H9 (cell line): ENCODE measurements at regions not wholly inside any gene's neighbourhood (a gene's known extent, or its start where the extent isn't known, plus 50 kb on each side); places are given as distances from the start of the nearest gene placed in this dataset.

Experiments
- DNase-seq: peaks from one replicate; pipeline ENCODE4 v3.0.0-alpha.2; 2017
- H2AFZ ChIP-seq: one replicate; pipeline ENCODE4 v1.6.1; 2013; ENCODE audit warnings: mild to moderate bottlenecking, low read length, control low read depth, moderate library complexity
- H2AK5ac ChIP-seq: 2 replicates; pipeline ENCODE4 v1.6.1; 2013; ENCODE audit warnings: low read length, control low read depth, mixed read lengths; ENCODE audit not compliant: insufficient read length
- H2BK120ac ChIP-seq: one replicate; pipeline ENCODE4 v1.6.1; 2013; ENCODE audit warnings: low read depth, mild to moderate bottlenecking, low read length, control low read depth, inconsistent platforms; ENCODE audit not compliant: poor library complexity, severe bottlenecking
- H2BK12ac ChIP-seq: 2 replicates; pipeline ENCODE4 v1.6.1; 2013; ENCODE audit warnings: low read length, control low read depth, mixed read lengths, low read depth; ENCODE audit not compliant: insufficient read length
- H2BK15ac ChIP-seq: 2 replicates; pipeline ENCODE4 v1.6.1; 2013; ENCODE audit warnings: low read depth, low read length, control low read depth
- H2BK20ac ChIP-seq: one replicate; pipeline ENCODE4 v1.6.1; 2013; ENCODE audit warnings: low read depth, mild to moderate bottlenecking, low read length, control low read depth, inconsistent platforms; ENCODE audit not compliant: poor library complexity, severe bottlenecking
- H2BK5ac ChIP-seq: 2 replicates; pipeline ENCODE4 v1.6.1; 2013; ENCODE audit warnings: low read length, control low read depth, mixed read lengths; ENCODE audit not compliant: insufficient read length
- H3K14ac ChIP-seq: 2 replicates; pipeline ENCODE4 v1.6.1; 2013; ENCODE audit warnings: low read length, control low read depth; ENCODE audit not compliant: insufficient read depth
- H3K18ac ChIP-seq: 2 replicates; pipeline ENCODE4 v1.6.1; 2013; ENCODE audit warnings: low read depth, mild to moderate bottlenecking, mixed read lengths, low read length, control low read depth; ENCODE audit not compliant: insufficient read length
- H3K23ac ChIP-seq: 2 replicates; pipeline ENCODE4 v1.6.1; 2013; ENCODE audit warnings: low read length, control low read depth, mixed read lengths, low read depth; ENCODE audit not compliant: insufficient read length
- H3K23me2 ChIP-seq: 2 replicates; pipeline ENCODE4 v1.6.1; 2013; ENCODE audit warnings: low read depth, mild to moderate bottlenecking, mixed read lengths, low read length, control low read depth; ENCODE audit not compliant: insufficient read length, poor library complexity, severe bottlenecking
- H3K27ac ChIP-seq: 2 replicates; pipeline ENCODE4 v1.5.1; 2013; ENCODE audit warnings: low read length, control low read depth, mixed read lengths, low read depth; ENCODE audit not compliant: insufficient read length
- H3K27me3 ChIP-seq: 2 replicates; pipeline ENCODE4 v1.6.1; 2013; ENCODE audit warnings: low read length, control low read depth, inconsistent platforms; ENCODE audit not compliant: insufficient read depth
- H3K4ac ChIP-seq: 2 replicates; pipeline ENCODE4 v1.6.1; 2013; ENCODE audit warnings: low read depth, mild to moderate bottlenecking, control low read depth, inconsistent platforms, low read length, moderate library complexity
- H3K4me1 ChIP-seq: 2 replicates; pipeline ENCODE4 v1.6.1; 2013; ENCODE audit warnings: low read length, control low read depth, inconsistent platforms; ENCODE audit not compliant: insufficient read depth
- H3K4me2 ChIP-seq: 2 replicates; pipeline ENCODE4 v1.6.1; 2013; ENCODE audit warnings: low read length, control low read depth, mixed read lengths; ENCODE audit not compliant: insufficient read length, insufficient read depth
- H3K56ac ChIP-seq: 2 replicates; pipeline ENCODE4 v1.6.1; 2013; ENCODE audit warnings: low read depth, mild to moderate bottlenecking, mixed read lengths, low read length, control low read depth; ENCODE audit not compliant: insufficient read length
- H3K79me1 ChIP-seq: 2 replicates; pipeline ENCODE4 v1.6.1; 2013; ENCODE audit warnings: low read depth, mild to moderate bottlenecking, moderate library complexity, low read length, control low read depth, inconsistent platforms; ENCODE audit not compliant: insufficient read depth, poor library complexity, severe bottlenecking
- H3K79me2 ChIP-seq: 2 replicates; pipeline ENCODE4 v1.6.1; 2013; ENCODE audit warnings: low read length, control low read depth, inconsistent platforms; ENCODE audit not compliant: insufficient read depth
- H3K9ac ChIP-seq: 2 replicates; pipeline ENCODE4 v1.6.1; 2013; ENCODE audit warnings: low read length, control low read depth, mixed read lengths; ENCODE audit not compliant: insufficient read length; ENCODE audit errors: extremely low read depth
- H3K9me3 ChIP-seq: one replicate; pipeline ENCODE4 v1.6.1; 2013; ENCODE audit warnings: low read depth, low read length, inconsistent platforms; ENCODE audit not compliant: control insufficient read depth
- H3T11ph ChIP-seq: one replicate; pipeline ENCODE4 v1.6.1; 2013; ENCODE audit warnings: mild to moderate bottlenecking, low read length, control low read depth, inconsistent platforms
- H4K20me1 ChIP-seq: one replicate; pipeline ENCODE4 v1.6.1; 2013; ENCODE audit not compliant: control insufficient read depth, insufficient read length, insufficient read depth
- H4K5ac ChIP-seq: 2 replicates; pipeline ENCODE4 v1.6.1; 2013; ENCODE audit warnings: low read depth, mild to moderate bottlenecking, mixed read lengths, low read length, control low read depth; ENCODE audit not compliant: insufficient read length
- H4K8ac ChIP-seq: replicated peaks from 2 replicates; pipeline ENCODE4 v1.6.1; 2013; ENCODE audit warnings: low read length, control low read depth, mixed read lengths, low read depth; ENCODE audit not compliant: insufficient read length
- H4K91ac ChIP-seq: 2 replicates; pipeline ENCODE4 v1.6.1; 2013; ENCODE audit warnings: low read depth, mild to moderate bottlenecking, moderate library complexity, mixed read lengths, low read length, control low read depth; ENCODE audit not compliant: insufficient read length
- H3K27ac Mint-ChIP-seq, 3 experiments: 2 replicates in 2 of 3; 3 replicates in 1 of 3; pipeline ENCODE4 v1.8.0; 2020 to 2021; ENCODE audit warnings: mixed read lengths in 3 of 3, mild to moderate bottlenecking in 1 of 3, moderate library complexity in 1 of 3
- H3K27me3 Mint-ChIP-seq: 2 replicates; pipeline ENCODE4 v1.8.0; 2021; ENCODE audit warnings: low read depth, mild to moderate bottlenecking, moderate library complexity, mixed read lengths
- H3K36me3 Mint-ChIP-seq, 3 experiments: 2 replicates in 2 of 3; 3 replicates in 1 of 3; pipeline ENCODE4 v1.8.0; 2020 to 2021; ENCODE audit warnings: low read depth in 3 of 3, mixed read lengths in 3 of 3; ENCODE audit not compliant: insufficient read depth in 1 of 3
- H3K4me1 Mint-ChIP-seq, 2 experiments: 2 replicates each; pipeline ENCODE4 v1.8.0; 2020; ENCODE audit warnings: mixed read lengths in 2 of 2
- H3K4me3 Mint-ChIP-seq, 2 experiments: 2 replicates in 1 of 2; 3 replicates in 1 of 2; pipeline ENCODE4 v1.8.0; 2020 to 2021; ENCODE audit warnings: mild to moderate bottlenecking in 2 of 2, mixed read lengths in 2 of 2, moderate library complexity in 1 of 2
- H3K9me3 Mint-ChIP-seq, 2 experiments: 2 replicates in 1 of 2; 3 replicates in 1 of 2; pipeline ENCODE4 v1.8.0; 2020; ENCODE audit warnings: mild to moderate bottlenecking in 2 of 2, mixed read lengths in 2 of 2, moderate library complexity in 1 of 2
- WGBS: extraction: QIAGEN DNeasy Blood & Tissue Kit; methylation state at CpG from one replicate; pipeline ENCODE4 v1.1.7; 2013; ENCODE audit warnings: missing lambda C conversion rate, low lambda C conversion rate, mixed read lengths; ENCODE audit not compliant: insufficient read length; ENCODE audit errors: extremely low coverage; 5-methylcytosine and 5-hydroxymethylcytosine counted together
- TF ChIP-seq, protein P1 (sequence below): fragments of 200-600 bp; sonication (generic); conservative IDR thresholded peaks from 3 replicates; pipeline ENCODE4 v1.8.0; 2021; ENCODE audit warnings: antibody characterized with exemption, mild to moderate bottlenecking

DNA sequence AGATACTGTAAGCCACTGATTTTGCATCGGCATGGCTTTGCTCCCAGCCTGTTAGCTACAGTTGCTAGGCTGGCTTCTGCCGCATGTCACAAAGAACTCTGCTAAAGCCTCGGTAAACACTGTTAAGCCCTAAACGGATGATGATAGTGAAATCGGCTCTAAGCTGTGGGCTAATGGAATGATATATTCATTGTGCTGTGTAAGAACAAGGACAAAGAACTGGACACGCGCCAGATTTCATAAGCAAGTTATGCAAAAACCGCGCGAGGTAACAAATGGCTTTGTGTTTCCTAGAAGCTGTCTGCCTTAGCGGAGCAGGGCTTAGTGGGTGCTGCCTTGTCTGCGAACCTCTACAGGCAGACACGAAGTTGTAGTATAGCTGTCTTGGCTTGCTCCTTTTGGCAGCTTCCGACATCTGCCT, 331.3 kb upstream of the COBL start:
- Mint-ChIP-seq H3K4me1 (peaks cover 11 to 16% of the 10 kb centered on the region in 2 experiments), H3K27me3 (peaks cover 3% of the 10 kb centered on the region), H3K27ac (no peak overlapping the region), H3K4me3 (no peak overlapping the region), H3K9me3 (peaks cover 0 to 3% of the 10 kb centered on the region in 2 experiments; a peak in 1 of 5 replicates), H3K36me3 (peaks cover 0 to 6% (median 0%) of the 10 kb centered on the region in 3 experiments; a peak in 2 of 7 replicates)
- no peak overlapping the region for H3K18ac ChIP-seq
- H3K27me3 ChIP-seq: no peaks in the 10 kb centered on the region
- no peaks in the 10 kb centered on the region for H3K9me3 ChIP-seq
- no peak for DNase-seq
- H4K91ac ChIP-seq: no peak overlapping the region
- H3K56ac ChIP-seq: no peak overlapping the region
- H3K4ac ChIP-seq: no peak overlapping the region
- H3T11ph ChIP-seq: no peak overlapping the region
- H3K23ac ChIP-seq: no peak overlapping the region
- H3K23me2 ChIP-seq: no peaks in the 10 kb centered on the region
- H3K4me2 ChIP-seq: no peak overlapping the region
- TF ChIP-seq, protein P1, sequence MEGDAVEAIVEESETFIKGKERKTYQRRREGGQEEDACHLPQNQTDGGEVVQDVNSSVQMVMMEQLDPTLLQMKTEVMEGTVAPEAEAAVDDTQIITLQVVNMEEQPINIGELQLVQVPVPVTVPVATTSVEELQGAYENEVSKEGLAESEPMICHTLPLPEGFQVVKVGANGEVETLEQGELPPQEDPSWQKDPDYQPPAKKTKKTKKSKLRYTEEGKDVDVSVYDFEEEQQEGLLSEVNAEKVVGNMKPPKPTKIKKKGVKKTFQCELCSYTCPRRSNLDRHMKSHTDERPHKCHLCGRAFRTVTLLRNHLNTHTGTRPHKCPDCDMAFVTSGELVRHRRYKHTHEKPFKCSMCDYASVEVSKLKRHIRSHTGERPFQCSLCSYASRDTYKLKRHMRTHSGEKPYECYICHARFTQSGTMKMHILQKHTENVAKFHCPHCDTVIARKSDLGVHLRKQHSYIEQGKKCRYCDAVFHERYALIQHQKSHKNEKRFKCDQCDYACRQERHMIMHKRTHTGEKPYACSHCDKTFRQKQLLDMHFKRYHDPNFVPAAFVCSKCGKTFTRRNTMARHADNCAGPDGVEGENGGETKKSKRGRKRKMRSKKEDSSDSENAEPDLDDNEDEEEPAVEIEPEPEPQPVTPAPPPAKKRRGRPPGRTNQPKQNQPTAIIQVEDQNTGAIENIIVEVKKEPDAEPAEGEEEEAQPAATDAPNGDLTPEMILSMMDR: no peak
- H3K14ac ChIP-seq: no peak overlapping the region
- no peaks in the 10 kb centered on the region for H3K79me2 ChIP-seq
- no peak overlapping the region for H3K9ac ChIP-seq
- no peaks in the 10 kb centered on the region for H3K4me1 ChIP-seq
- no peak overlapping the region for H2BK20ac ChIP-seq
- WGBS: no CpG with 5 or more reads among the region's 14 CpGs
- no peak overlapping the region for H2BK12ac ChIP-seq
- H4K5ac ChIP-seq: no peak overlapping the region
- no peak overlapping the region for H3K27ac ChIP-seq
- H2AFZ ChIP-seq: no peak overlapping the region
- H3K79me1 ChIP-seq: no peaks in the 10 kb centered on the region
- no peak overlapping the region for H2BK5ac ChIP-seq
- no peak overlapping the region for H4K8ac ChIP-seq
- H2BK120ac ChIP-seq: no peak overlapping the region
- no peak overlapping the region for H2BK15ac ChIP-seq
- no peaks in the 10 kb centered on the region for H4K20me1 ChIP-seq
- no peak overlapping the region for H2AK5ac ChIP-seq
